Stimulated activated CD8-positive, alpha-beta memory T cell treated with anti-CD3 and anti-CD28 coated beads, Interleukin-12 subunit alpha, Interleukin-12 subunit beta, amount 100 ng/mL, for 1 hour (primary cell): ENCODE measurements at regions not wholly inside any gene's neighbourhood (a gene's known extent, or its start where the extent isn't known, plus 50 kb on each side); places are given as distances from the start of the nearest gene placed in this dataset.
"Not testable (repeated sequence)": the region's sequence is repeated elsewhere in the genome, so short reads cannot be mapped to it uniquely, and the experiment has no call there.

Experiments used
- DNase-seq: peaks from one replicate; pipeline ENCODE4 v3.0.0-alpha.2; 2020; ENCODE audit warnings: low read depth

DNA sequence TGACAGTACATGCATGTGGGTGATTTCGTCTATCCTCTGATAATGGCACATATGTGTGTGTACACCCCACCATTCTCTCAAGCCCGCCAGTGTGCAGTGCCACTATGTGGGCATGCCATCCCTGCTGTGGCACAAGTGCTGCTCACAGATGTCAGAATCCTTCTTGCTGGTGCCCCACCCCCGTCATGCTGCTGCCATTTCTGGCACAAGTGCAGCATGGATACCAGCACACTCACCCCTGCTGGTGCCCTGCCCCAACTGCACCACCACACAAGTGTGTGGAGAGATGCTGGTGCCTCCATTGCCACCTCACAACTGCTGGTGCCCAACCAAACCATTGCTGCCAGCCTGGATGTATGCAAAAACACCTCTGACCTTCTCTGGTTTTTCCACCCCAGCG, 1133.8 kb downstream of the TECRL start:
- no peak for DNase-seq

DNA sequence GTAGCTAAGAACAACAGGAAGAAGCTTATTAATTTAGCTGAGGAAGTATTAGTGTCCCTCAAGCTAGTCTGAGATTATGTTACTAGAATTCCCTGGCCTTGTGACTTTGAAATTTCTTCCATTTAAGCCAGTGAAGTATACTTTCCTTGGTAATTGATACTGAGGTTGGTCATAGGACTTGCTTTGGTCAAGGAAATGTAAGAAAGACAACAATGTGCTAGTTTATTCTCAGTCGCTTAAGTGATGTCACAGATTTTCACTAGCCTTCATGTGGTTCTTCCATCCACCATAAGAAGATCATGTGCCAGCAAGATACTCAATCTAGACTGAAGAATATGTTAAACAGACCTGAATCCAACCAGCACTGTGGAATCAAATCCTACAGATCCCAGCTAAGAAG, 1140.1 kb downstream of the TECRL start:
- no peak for DNase-seq

DNA sequence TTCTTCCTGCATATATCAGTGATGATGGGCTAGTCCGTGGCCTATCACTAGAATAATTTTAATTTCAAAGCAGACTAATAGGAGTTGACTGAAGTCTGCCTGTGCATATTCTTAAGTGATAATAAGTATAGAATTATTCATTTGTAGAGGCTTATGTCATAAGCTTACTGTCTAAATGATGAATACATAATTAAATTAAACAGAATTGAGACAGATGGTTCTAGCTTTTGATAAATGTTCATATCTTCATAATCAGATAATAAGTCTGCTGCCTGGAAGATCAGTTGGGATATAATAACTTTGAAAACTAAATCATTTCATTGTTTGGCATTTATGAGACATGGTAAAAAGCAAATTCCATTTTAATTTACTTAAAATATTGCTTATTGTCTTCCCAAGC, 1175.6 kb downstream of the TECRL start:
- no peak for DNase-seq

DNA sequence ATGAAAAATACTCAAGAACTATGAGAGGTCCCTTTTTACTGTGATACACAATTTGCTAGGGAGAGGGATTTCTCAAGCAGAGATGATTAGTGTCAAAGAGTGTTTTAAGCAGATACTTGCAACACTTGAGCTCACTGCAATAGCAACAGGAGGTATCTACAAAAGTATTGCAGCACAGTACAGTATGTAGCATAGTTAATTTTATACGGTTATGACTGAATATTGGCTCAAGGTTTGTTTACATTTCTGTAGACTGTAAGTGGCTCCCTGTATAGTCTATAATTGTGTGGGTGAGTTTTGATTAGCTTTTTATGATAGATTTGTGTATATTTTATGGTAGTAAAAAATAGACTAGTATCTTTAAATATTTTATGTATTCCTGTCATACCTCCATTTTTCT, 1177.2 kb downstream of the TECRL start:
- DNase-seq, result no peak

GRCh38 chr4:63226229-63226628, 1183.0 kb downstream of the TECRL start:
- no peak for DNase-seq

- no peak for DNase-seq
These were observed 1186.8 kb downstream of the TECRL start for GRCh38 chr4:63222466-63222865.

DNA sequence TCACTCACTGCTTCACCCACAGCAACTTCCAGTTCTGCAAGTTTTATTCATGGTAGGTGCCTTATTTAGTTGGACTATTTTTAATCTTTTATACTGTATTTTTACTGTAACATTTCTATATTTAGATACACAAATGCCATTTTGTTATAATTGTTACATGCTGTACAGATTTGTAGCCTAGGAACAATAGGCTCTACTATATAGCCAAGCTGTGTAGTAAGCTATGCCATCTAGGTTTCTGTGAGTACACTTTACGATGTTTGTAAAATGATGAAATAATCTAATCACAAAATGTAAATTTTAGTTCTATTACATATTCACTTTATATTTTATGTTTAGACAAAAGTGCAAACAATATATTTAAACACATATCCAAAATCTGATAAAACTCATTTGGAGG, 1187.8 kb downstream of the TECRL start:
- DNase-seq, result no peak

- no peak for DNase-seq
These were observed 1190.4 kb downstream of the TECRL start for GRCh38 chr4:63218856-63219255.

GRCh38 chr4:63214076-63214475, 1195.2 kb downstream of the TECRL start:
- DNase-seq, result no peak

- DNase-seq, result no peak
These were observed 1197.3 kb downstream of the TECRL start for GRCh38 chr4:63211776-63212479.

GRCh38 chr4:63211375-63211774, 1197.9 kb downstream of the TECRL start:
- DNase-seq, result no peak

DNA sequence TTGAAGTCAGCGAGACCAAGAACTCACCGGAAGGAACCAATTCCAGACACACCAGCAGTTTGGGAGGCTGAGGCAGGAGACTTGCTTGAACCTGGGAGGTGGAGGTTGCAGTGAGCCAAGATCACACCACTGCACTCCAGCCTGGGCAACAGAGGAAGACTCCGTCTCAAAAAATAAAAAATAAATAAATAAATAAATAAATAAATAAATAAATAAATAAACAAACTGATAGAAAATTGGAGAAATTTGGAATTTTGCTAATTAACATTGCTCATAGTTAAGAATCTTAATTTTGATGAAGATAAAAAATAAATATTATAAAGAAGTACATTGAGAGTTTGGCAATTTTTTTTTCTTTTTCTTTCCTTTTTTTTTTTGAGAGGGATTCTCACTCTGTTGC, 1216.2 kb downstream of the TECRL start:
- not testable (repeated sequence) for DNase-seq

DNA sequence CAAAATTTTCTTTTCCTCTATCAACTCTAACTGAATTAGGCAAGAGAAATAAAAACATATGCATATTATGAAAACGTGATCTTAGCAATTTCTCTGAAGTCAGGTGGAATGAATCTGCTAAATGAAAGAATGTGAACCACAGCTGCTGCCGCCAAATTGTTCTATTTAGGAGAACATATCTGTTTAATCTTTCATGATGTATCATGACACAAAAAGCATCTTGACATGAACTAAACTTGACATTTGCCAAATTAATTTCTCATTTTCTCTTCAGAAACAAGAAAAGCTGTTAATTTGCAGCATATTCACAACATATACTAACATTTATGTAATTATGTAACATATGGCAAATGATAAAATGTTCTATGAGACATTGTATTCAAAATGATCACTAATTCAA, 1237.9 kb downstream of the TECRL start:
- DNase-seq, result no peak

DNA sequence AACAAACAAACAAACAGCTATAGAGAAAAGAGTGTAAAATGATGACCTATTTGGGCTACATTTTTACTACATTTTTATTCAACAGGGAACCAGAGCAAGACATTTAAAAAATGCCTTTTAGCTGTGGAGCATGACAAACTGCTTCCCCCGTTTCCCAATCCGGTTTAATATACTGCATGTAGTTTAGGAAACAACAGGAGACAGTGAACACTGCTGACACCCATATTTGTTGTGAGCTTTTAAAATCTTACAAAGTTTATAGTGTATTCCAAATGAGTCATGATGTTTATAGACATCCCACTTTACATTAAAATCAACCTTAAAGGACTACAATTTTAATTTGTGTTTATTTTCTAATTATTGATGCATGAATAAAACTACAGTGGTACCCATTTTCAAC, 1238.3 kb downstream of the TECRL start:
- DNase-seq, result no peak

DNA sequence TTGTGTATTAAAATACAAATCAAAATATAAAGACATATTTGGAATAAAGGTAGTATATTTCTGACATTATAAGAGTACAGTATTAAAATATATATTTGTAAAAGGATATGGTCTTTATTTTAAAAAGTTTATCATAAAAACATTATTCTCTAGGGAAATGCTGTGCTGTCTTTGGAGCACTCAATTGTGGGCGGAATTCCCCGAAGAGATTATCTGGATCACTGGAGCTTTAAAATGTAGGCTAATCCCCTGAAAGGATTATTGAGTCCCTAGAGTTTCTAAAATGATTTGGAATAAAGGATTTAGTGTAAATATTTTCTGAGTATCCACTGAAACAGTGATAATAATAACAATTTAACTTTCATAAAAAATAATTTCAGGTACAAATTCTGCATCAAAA, 1239.4 kb downstream of the TECRL start:
- DNase-seq, result no peak

DNA sequence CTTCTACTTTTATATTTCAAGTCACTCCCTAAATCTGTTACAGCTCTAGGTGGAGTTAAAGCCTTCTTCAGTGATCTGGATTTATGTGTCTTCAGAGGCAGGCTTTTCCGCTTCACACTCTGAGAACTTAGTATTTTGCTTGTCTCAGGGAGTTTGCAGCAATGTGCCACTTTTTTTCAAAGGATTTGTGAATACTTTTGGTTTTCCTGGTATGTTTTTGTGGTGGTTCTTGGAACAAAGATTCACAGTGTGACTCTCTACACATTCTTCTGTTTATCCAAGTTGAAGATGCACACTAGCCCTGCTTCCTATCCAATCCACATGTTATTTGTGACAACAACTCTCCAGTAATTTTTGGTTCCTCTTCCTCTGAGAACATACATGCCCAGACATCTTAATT, 1253.7 kb downstream of the TECRL start:
- DNase-seq, result no peak

- no peak for DNase-seq
These were observed 1285.8 kb downstream of the TECRL start for GRCh38 chr4:63123441-63123840.

GRCh38 chr4:63122955-63123354, 1286.3 kb downstream of the TECRL start:
- no peak for DNase-seq

- DNase-seq, result no peak
These were observed 1302.7 kb downstream of the TECRL start for GRCh38 chr4:63106600-63106999.

DNA sequence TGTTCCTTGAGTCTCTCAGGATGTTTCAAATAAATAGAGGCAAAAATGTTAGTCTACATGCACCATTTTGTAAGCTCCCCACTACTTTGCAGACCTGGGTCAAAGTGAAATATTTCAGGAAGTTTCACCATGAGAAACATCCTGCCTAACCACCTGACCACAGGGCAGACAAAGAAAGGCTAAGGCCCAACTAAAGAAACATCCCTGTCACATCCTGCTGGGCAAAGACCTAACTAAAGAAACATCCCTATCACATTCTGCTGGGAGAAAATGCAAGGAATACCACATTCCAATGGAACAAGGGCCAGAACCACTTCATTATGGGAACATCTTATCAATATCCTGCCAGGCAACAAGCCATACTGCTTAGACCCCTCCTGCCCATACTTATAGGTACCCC, 1303.4 kb downstream of the TECRL start:
- no peak for DNase-seq

DNA sequence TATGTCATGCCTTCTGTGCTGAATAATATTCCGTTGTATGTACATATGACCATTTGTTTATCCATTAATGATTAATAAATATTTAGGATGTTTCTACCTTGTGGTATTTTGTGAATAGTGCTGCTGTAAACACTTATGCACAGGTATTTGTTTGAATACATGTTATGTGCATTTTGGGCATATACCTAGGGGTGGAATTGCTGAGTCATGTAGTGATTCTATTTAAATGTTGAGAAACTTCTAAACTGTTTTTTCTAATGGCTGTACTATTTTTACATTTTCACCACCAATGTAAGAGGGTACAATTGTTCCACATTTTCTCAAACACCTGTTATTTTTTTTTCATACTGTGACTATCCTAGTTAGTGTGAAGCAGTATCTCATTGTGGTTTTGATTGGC, 1318.6 kb downstream of the TECRL start:
- no peak for DNase-seq

- DNase-seq, result no peak
These were observed 1324.2 kb downstream of the TECRL start for GRCh38 chr4:63085091-63085490.

- no peak for DNase-seq
These were observed 1328.3 kb downstream of the TECRL start for GRCh38 chr4:63080934-63081333.

GRCh38 chr4:63063760-63064159, 1345.5 kb downstream of the TECRL start:
- no peak for DNase-seq

- not testable (repeated sequence) for DNase-seq
These were observed 1346.4 kb downstream of the TECRL start for GRCh38 chr4:63062891-63063290.
